ENCODE measurements at regions not wholly inside any gene's neighbourhood (a gene's known extent, or its start where the extent isn't known, plus 50 kb on each side); places are given as distances from the start of the nearest gene placed in this dataset.
A peak's percentile ranks its signal among the peaks of the same experiment; 100 is the strongest.

GRCh38 chr5:56620903-56621677, 194.3 kb upstream of the MAP3K1 start:
- peaks cover 4% of the 10 kb centered on the region for H3K27me3 Mint-ChIP-seq (ENCODE audit: low read depth)
- peaks cover 5% of the 10 kb centered on the region for H3K4me1 Mint-ChIP-seq (ENCODE audit: low read depth)
- H3K9me3 Mint-ChIP-seq = peaks cover 35% of the 10 kb centered on the region
- peaks cover 12% of the 10 kb centered on the region for H3K36me3 Mint-ChIP-seq (ENCODE audit: low read depth)
- no peak overlapping the region for H3K27ac Mint-ChIP-seq
- no peak overlapping the region for H3K4me3 Mint-ChIP-seq

- Mint-ChIP-seq H3K4me1 (ENCODE audit: low read depth) (peaks cover 34% of the 10 kb centered on the region), H3K36me3 (ENCODE audit: low read depth) (peaks cover 19% of the 10 kb centered on the region), H3K27ac (no peak overlapping the region), H3K4me3 (no peak overlapping the region), H3K9me3 (peaks cover 39% of the 10 kb centered on the region), H3K27me3 (ENCODE audit: low read depth) (no peaks in the 10 kb centered on the region)
Measured at GRCh38 chr5:56617998-56618397, 197.4 kb upstream of the MAP3K1 start.

- Mint-ChIP-seq H3K4me1 (ENCODE audit: low read depth) (peaks cover 45% of the 10 kb centered on the region), H3K4me3 (no peak overlapping the region), H3K27ac (no peak overlapping the region), H3K27me3 (ENCODE audit: low read depth) (no peaks in the 10 kb centered on the region), H3K36me3 (ENCODE audit: low read depth) (peaks cover 24% of the 10 kb centered on the region), H3K9me3 (peaks cover 42% of the 10 kb centered on the region)
Measured at GRCh38 chr5:56616454-56617160, 198.7 kb upstream of the MAP3K1 start.

- Mint-ChIP-seq H3K4me1 (ENCODE audit: low read depth) (peaks cover 54% of the 10 kb centered on the region), H3K27ac (no peak overlapping the region), H3K9me3 (peaks cover 42% of the 10 kb centered on the region), H3K36me3 (ENCODE audit: low read depth) (peaks cover 33% of the 10 kb centered on the region), H3K27me3 (ENCODE audit: low read depth) (no peaks in the 10 kb centered on the region), H3K4me3 (peak overlapping the region; percentile 1)
Measured at GRCh38 chr5:56615361-56616153, 199.8 kb upstream of the MAP3K1 start.

GRCh38 chr5:56612759-56613158, 202.6 kb upstream of the MAP3K1 start:
- H3K27ac Mint-ChIP-seq = peak overlapping the region; percentile 75
- H3K4me1 Mint-ChIP-seq (ENCODE audit: low read depth) = peaks cover 77% of the 10 kb centered on the region
- H3K4me3 Mint-ChIP-seq = peak overlapping the region; percentile 71

GRCh38 chr5:56612353-56612752, 203.0 kb upstream of the MAP3K1 start:
- Mint-ChIP-seq H3K9me3 (peaks cover 28% of the 10 kb centered on the region), H3K36me3 (ENCODE audit: low read depth) (peaks cover 30% of the 10 kb centered on the region), H3K4me3 (peak overlapping the region; percentile 71)

More at GRCh38 chr5:56612759-56613158, 202.6 kb upstream of the MAP3K1 start:
- Mint-ChIP-seq H3K27me3 (ENCODE audit: low read depth) (no peaks in the 10 kb centered on the region), H3K36me3 (ENCODE audit: low read depth) (peaks cover 30% of the 10 kb centered on the region), H3K9me3 (peaks cover 30% of the 10 kb centered on the region)

GRCh38 chr5:56610093-56610698, 205.2 kb upstream of the MAP3K1 start:
- H3K36me3 Mint-ChIP-seq (ENCODE audit: low read depth) = peaks cover 30% of the 10 kb centered on the region
- no peaks in the 10 kb centered on the region for H3K27me3 Mint-ChIP-seq (ENCODE audit: low read depth)
- peaks cover 79% of the 10 kb centered on the region for H3K4me1 Mint-ChIP-seq (ENCODE audit: low read depth)
- H3K9me3 Mint-ChIP-seq = peaks cover 28% of the 10 kb centered on the region
- peak overlapping the region; percentile 33 for H3K4me3 Mint-ChIP-seq
- peak overlapping the region; percentile 76 for H3K27ac Mint-ChIP-seq

More at GRCh38 chr5:56612353-56612752, 203.0 kb upstream of the MAP3K1 start:
- Mint-ChIP-seq H3K4me1 (ENCODE audit: low read depth) (peaks cover 81% of the 10 kb centered on the region), H3K27ac (peak overlapping the region; percentile 75), H3K27me3 (ENCODE audit: low read depth) (no peaks in the 10 kb centered on the region)

- Mint-ChIP-seq H3K27me3 (ENCODE audit: low read depth) (no peaks in the 10 kb centered on the region), H3K4me3 (no peak overlapping the region), H3K27ac (no peak overlapping the region), H3K4me1 (ENCODE audit: low read depth) (peaks cover 64% of the 10 kb centered on the region), H3K36me3 (ENCODE audit: low read depth) (peaks cover 22% of the 10 kb centered on the region), H3K9me3 (peaks cover 20% of the 10 kb centered on the region)
Measured at GRCh38 chr5:56608217-56608925, 207.0 kb upstream of the MAP3K1 start.

- H3K9me3 Mint-ChIP-seq = peaks cover 18% of the 10 kb centered on the region
- no peak overlapping the region for H3K27ac Mint-ChIP-seq
- peaks cover 61% of the 10 kb centered on the region for H3K4me1 Mint-ChIP-seq (ENCODE audit: low read depth)
- no peaks in the 10 kb centered on the region for H3K27me3 Mint-ChIP-seq (ENCODE audit: low read depth)
- peaks cover 19% of the 10 kb centered on the region for H3K36me3 Mint-ChIP-seq (ENCODE audit: low read depth)
- no peak overlapping the region for H3K4me3 Mint-ChIP-seq
Measured at GRCh38 chr5:56607551-56607950, 207.8 kb upstream of the MAP3K1 start.

GRCh38 chr5:56607074-56607473, 208.3 kb upstream of the MAP3K1 start:
- no peaks in the 10 kb centered on the region for H3K27me3 Mint-ChIP-seq (ENCODE audit: low read depth)
- H3K9me3 Mint-ChIP-seq = peaks cover 16% of the 10 kb centered on the region
- H3K36me3 Mint-ChIP-seq (ENCODE audit: low read depth) = peaks cover 19% of the 10 kb centered on the region
- H3K4me3 Mint-ChIP-seq = no peak overlapping the region
- H3K4me1 Mint-ChIP-seq (ENCODE audit: low read depth) = peaks cover 57% of the 10 kb centered on the region
- H3K27ac Mint-ChIP-seq = no peak overlapping the region

GRCh38 chr5:56606192-56606591, 209.2 kb upstream of the MAP3K1 start:
- Mint-ChIP-seq H3K27ac (no peak overlapping the region), H3K27me3 (ENCODE audit: low read depth) (no peaks in the 10 kb centered on the region), H3K36me3 (ENCODE audit: low read depth) (peaks cover 11% of the 10 kb centered on the region), H3K9me3 (peaks cover 9% of the 10 kb centered on the region), H3K4me3 (no peak overlapping the region), H3K4me1 (ENCODE audit: low read depth) (peaks cover 50% of the 10 kb centered on the region)

- Mint-ChIP-seq H3K36me3 (ENCODE audit: low read depth) (peaks cover 4% of the 10 kb centered on the region), H3K27ac (no peak overlapping the region), H3K27me3 (ENCODE audit: low read depth) (no peaks in the 10 kb centered on the region), H3K9me3 (peaks cover under 1% of the 10 kb centered on the region), H3K4me1 (ENCODE audit: low read depth) (peaks cover 42% of the 10 kb centered on the region), H3K4me3 (no peak overlapping the region)
Measured at GRCh38 chr5:56605231-56605630, 210.1 kb upstream of the MAP3K1 start.

GRCh38 chr5:56601641-56602071, 213.7 kb upstream of the MAP3K1 start:
- H3K36me3 Mint-ChIP-seq (ENCODE audit: low read depth) = peaks cover 3% of the 10 kb centered on the region
- H3K9me3 Mint-ChIP-seq = no peaks in the 10 kb centered on the region
- H3K27ac Mint-ChIP-seq = no peak overlapping the region
- no peaks in the 10 kb centered on the region for H3K27me3 Mint-ChIP-seq (ENCODE audit: low read depth)
- no peak overlapping the region for H3K4me3 Mint-ChIP-seq
- peaks cover 21% of the 10 kb centered on the region for H3K4me1 Mint-ChIP-seq (ENCODE audit: low read depth)
